Cardiac fibroblast (primary cell): ENCODE measurements at regions not wholly inside any gene's neighbourhood (a gene's known extent, or its start where the extent isn't known, plus 50 kb on each side); places are given as distances from the start of the nearest gene placed in this dataset.
"Not testable (repeated sequence)": the region's sequence is repeated elsewhere in the genome, so short reads cannot be mapped to it uniquely, and the experiment has no call there.

Experiments used
- DNase-seq, 2 donors: peaks; one replicate each; pipeline versions ENCODE4 v3.0.0 to v3.0.0-alpha.2; 2010; ENCODE audit warnings: low read depth in 2 of 2
- H3K4me3 ChIP-seq, 2 donors: replicated peaks in 1 of 2; 1 replicate in 1 of 2; 2 replicates in 1 of 2; pipeline ENCODE4 v1.5.1; 2011; ENCODE audit warnings: low read depth in 2 of 2, low read length in 2 of 2, mild to moderate bottlenecking in 2 of 2, moderate library complexity in 1 of 2
- CTCF ChIP-seq: IDR thresholded peaks from one replicate; pipeline ENCODE4 v1.5.1; 2011; ENCODE audit warnings: low read depth, mild to moderate bottlenecking, low read length, inconsistent platforms

GRCh38 chr3:118801899-118802298, 232.7 kb downstream of the IGSF11 start:
- TF ChIP-seq CTCF = no peak

GRCh38 chr3:118802325-118803095, 232.1 kb downstream of the IGSF11 start:
- no peak overlapping the region for H3K4me3 ChIP-seq
- no peak for DNase-seq
- no peak for TF ChIP-seq CTCF

More at GRCh38 chr3:118801899-118802298, 232.7 kb downstream of the IGSF11 start:
- DNase-seq = no peak
- H3K4me3 ChIP-seq = no peak overlapping the region

- no peak for TF ChIP-seq CTCF
- H3K4me3 ChIP-seq = no peak overlapping the region
- DNase-seq = no peak
Measured at GRCh38 chr3:118803096-118803476, 231.6 kb downstream of the IGSF11 start.

- no peak for DNase-seq
- no peak overlapping the region for H3K4me3 ChIP-seq
- TF ChIP-seq CTCF = no peak
Measured at GRCh38 chr3:118805007-118805406, 229.6 kb downstream of the IGSF11 start.

- DNase-seq = no peak
- H3K4me3 ChIP-seq = no peak overlapping the region
- TF ChIP-seq CTCF = no peak
Measured at GRCh38 chr3:118806423-118806822, 228.2 kb downstream of the IGSF11 start.

GRCh38 chr3:118807349-118807748, 227.3 kb downstream of the IGSF11 start:
- not testable (repeated sequence) for H3K4me3 ChIP-seq, DNase-seq

GRCh38 chr3:118808723-118809122, 225.9 kb downstream of the IGSF11 start:
- no peak for DNase-seq
- H3K4me3 ChIP-seq = no peak overlapping the region
- no peak for TF ChIP-seq CTCF
